Activated CD8-positive, alpha-beta memory T cell treated with anti-CD3 and anti-CD28 coated beads for 4 hours (primary cell): ENCODE measurements at regions not wholly inside any gene's neighbourhood (a gene's known extent, or its start where the extent isn't known, plus 50 kb on each side); places are given as distances from the start of the nearest gene placed in this dataset.
"Not testable (repeated sequence)": the region's sequence is repeated elsewhere in the genome, so short reads cannot be mapped to it uniquely, and the experiment has no call there.

Experiments used
- DNase-seq, 2 donors: peaks; one replicate each; pipeline ENCODE4 v3.0.0-alpha.2; 2020; ENCODE audit warnings: low read depth in 2 of 2

GRCh38 chr21:14754682-14755081 lies 208.6 kb upstream of the SAMSN1 start:
- no peak for DNase-seq

GRCh38 chr21:14754259-14754604 lies 208.1 kb upstream of the SAMSN1 start:
- no peak for DNase-seq

- no peak for DNase-seq
Observed at GRCh38 chr21:14753466-14754258, 207.5 kb upstream of the SAMSN1 start.

GRCh38 chr21:14753069-14753465 lies 207.0 kb upstream of the SAMSN1 start:
- DNase-seq = no peak

- DNase-seq = no peak
Observed at GRCh38 chr21:14752345-14752909, 206.3 kb upstream of the SAMSN1 start.

GRCh38 chr21:14751602-14752344 lies 205.7 kb upstream of the SAMSN1 start:
- DNase-seq = no peak

- no peak for DNase-seq
Observed at GRCh38 chr21:14751011-14751410, 204.9 kb upstream of the SAMSN1 start.

GRCh38 chr21:14750041-14750440 lies 203.9 kb upstream of the SAMSN1 start:
- no peak for DNase-seq

GRCh38 chr21:14748662-14749061 lies 202.5 kb upstream of the SAMSN1 start:
- no peak for DNase-seq

GRCh38 chr21:14744368-14744767 lies 198.3 kb upstream of the SAMSN1 start:
- DNase-seq = no peak

GRCh38 chr21:14742119-14742518 lies 196.0 kb upstream of the SAMSN1 start:
- DNase-seq = no peak

GRCh38 chr21:14741256-14741655 lies 195.1 kb upstream of the SAMSN1 start:
- DNase-seq = no peak

GRCh38 chr21:14740692-14741091 lies 194.6 kb upstream of the SAMSN1 start:
- DNase-seq = no peak

GRCh38 chr21:14740116-14740515 lies 194.0 kb upstream of the SAMSN1 start:
- no peak for DNase-seq

GRCh38 chr21:14739590-14739989 lies 193.5 kb upstream of the SAMSN1 start:
- no peak for DNase-seq

- DNase-seq = not testable (repeated sequence)
Observed at GRCh38 chr21:14738576-14738975, 192.5 kb upstream of the SAMSN1 start.

GRCh38 chr21:14737922-14738321 lies 191.8 kb upstream of the SAMSN1 start:
- peak in 1 of 2 donors; percentile 31 for DNase-seq

GRCh38 chr21:14737284-14737691 lies 191.2 kb upstream of the SAMSN1 start:
- no peak for DNase-seq

- no peak for DNase-seq
Observed at GRCh38 chr21:14736672-14737071, 190.6 kb upstream of the SAMSN1 start.

GRCh38 chr21:14736162-14736561 lies 190.0 kb upstream of the SAMSN1 start:
- no peak for DNase-seq

GRCh38 chr21:14734833-14735232 lies 188.7 kb upstream of the SAMSN1 start:
- no peak for DNase-seq

GRCh38 chr21:14734191-14734590 lies 188.1 kb upstream of the SAMSN1 start:
- no peak for DNase-seq

GRCh38 chr21:14725219-14725618 lies 179.1 kb upstream of the SAMSN1 start:
- DNase-seq = no peak
